A549 (cell line): ENCODE measurements at regions not wholly inside any gene's neighbourhood (a gene's known extent, or its start where the extent isn't known, plus 50 kb on each side); places are given as distances from the start of the nearest gene placed in this dataset.

Source experiments
- CBX2 ChIP-seq: fragments of 200-600 bp; sonication (generic); IDR thresholded peaks from 2 replicates; pipeline ENCODE4 v1.6.1; 2016; ENCODE audit warnings: low read depth, mild to moderate bottlenecking, borderline replicate concordance
- CBX8 ChIP-seq: fragments of 200-600 bp; sonication (generic); IDR thresholded peaks from 2 replicates; pipeline ENCODE4 v1.6.1; 2016
- CTCF ChIP-seq: fragments of >200 bp; sonication (Bioruptor Twin); formaldehyde crosslinking; IDR thresholded peaks from 3 replicates; pipeline ENCODE4 v1.5.1; 2016
- E2F6 ChIP-seq: IDR thresholded peaks from 2 replicates; pipeline ENCODE4 v1.6.1; 2012; ENCODE audit warnings: low read depth, borderline replicate concordance
- EP300 ChIP-seq, 2 experiments: fragments of >200 bp; sonication (Bioruptor Twin); formaldehyde crosslinking; IDR thresholded peaks; 2 replicates in 1 of 2; 3 replicates in 1 of 2; pipeline ENCODE4 v1.6.1; 2016 to 2017
- HEYL ChIP-seq: fragments of 250-450 bp; sonication (Bioruptor Pico); IDR thresholded peaks from 2 replicates; pipeline ENCODE4 v1.8.0; 2021; ENCODE audit warnings: mild to moderate bottlenecking, moderate library complexity
- HOXA7 ChIP-seq: fragments of 250-450 bp; sonication (Bioruptor Pico); IDR thresholded peaks from 2 replicates; pipeline ENCODE4 v1.5.0; 2020; ENCODE audit warnings: mild to moderate bottlenecking, moderate library complexity
- HOXB13 ChIP-seq: fragments of 250-450 bp; sonication (Bioruptor Pico); IDR thresholded peaks from 2 replicates; pipeline ENCODE4 v1.5.0; 2020; ENCODE audit warnings: low read depth, mild to moderate bottlenecking, moderate library complexity
- RAD21 ChIP-seq, 2 experiments: fragments of >200 bp in 1 of 2; sonication (Bioruptor Twin) in 1 of 2; formaldehyde crosslinking in 1 of 2; IDR thresholded peaks in 1 of 2; conservative IDR thresholded peaks in 1 of 2; 2 replicates in 1 of 2; 3 replicates in 1 of 2; pipeline ENCODE4 v1.6.1; 2012 to 2018; ENCODE audit warnings: inconsistent platforms in 1 of 2
- RFX5 ChIP-seq: fragments of 450-650 bp; IDR thresholded peaks from 2 replicates; pipeline ENCODE4 v1.7.1; 2014; ENCODE audit warnings: antibody characterized with exemption, mild to moderate bottlenecking, moderate library complexity
- SMC3 ChIP-seq: fragments of >200 bp; sonication (Bioruptor Twin); formaldehyde crosslinking; IDR thresholded peaks from 3 replicates; pipeline ENCODE4 v1.6.1; 2018; ENCODE audit warnings: inconsistent platforms
- USF2 ChIP-seq: fragments of 450-650 bp; IDR thresholded peaks from 2 replicates; pipeline ENCODE4 v1.6.1; 2014; ENCODE audit warnings: antibody characterized with exemption
- TF ChIP-seq, protein P1 (sequence below): fragments of 250-450 bp; sonication (Bioruptor Pico); IDR thresholded peaks from 2 replicates; pipeline ENCODE4 v1.5.0; 2020; ENCODE audit warnings: low read depth, mild to moderate bottlenecking, moderate library complexity

DNA sequence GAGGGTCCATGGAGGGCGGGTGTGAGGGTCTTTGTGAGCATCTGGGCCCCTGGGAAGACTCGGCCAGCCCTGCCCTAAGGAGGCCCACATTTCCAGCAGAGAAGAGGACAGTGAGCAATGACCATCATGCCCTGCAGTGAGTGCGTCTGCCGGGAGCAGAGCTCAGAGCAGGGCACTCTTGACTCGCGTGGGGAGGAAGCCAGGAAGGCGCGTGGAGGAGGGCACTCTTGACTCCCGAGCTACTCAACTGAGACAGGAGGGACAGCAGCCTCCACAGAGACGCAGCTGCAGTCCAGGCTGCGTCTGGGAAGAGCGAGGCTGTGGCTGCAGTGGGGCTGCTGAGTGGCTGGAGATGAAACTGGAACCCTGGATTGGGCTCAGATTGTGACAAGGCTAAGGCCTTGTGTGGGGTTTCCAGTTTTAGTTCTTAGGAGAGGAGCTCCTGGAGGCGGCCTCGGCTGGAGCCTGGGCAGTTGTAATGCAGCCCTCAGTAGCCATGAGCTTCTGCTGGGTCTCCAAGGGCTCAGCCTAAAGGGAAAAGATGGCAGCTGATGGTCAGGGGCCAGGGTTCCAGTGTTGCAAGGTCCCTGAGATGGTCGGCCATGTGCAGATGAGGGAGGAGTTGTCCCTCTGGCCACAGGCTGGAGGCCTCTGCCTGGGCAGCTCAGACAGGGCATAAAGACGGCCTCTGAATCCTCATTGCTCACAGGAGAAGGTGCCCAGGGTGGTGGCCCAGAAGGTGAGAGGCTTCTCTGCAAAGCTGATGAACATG is 264.7 kb upstream of the B3GAT1 start:
- TF ChIP-seq CTCF (no peak), HOXA7 (CRISPR knock-in tag) (no peak), USF2 (no peak), CBX8 (no peak), CBX2 (no peak), HOXB13 (CRISPR knock-in tag) (no peak), HEYL (no peak), RAD21 (conservative IDR thresholded peaks at IDR 0.05 in 1 of 2, IDR thresholded peaks at IDR 0.05 in 1 of 2) (no peak), SMC3 (no peak), RFX5 (no peak), EP300 (IDR thresholded peaks at IDR 0.05) (no peak), E2F6 (no peak)
- TF ChIP-seq, protein P1, sequence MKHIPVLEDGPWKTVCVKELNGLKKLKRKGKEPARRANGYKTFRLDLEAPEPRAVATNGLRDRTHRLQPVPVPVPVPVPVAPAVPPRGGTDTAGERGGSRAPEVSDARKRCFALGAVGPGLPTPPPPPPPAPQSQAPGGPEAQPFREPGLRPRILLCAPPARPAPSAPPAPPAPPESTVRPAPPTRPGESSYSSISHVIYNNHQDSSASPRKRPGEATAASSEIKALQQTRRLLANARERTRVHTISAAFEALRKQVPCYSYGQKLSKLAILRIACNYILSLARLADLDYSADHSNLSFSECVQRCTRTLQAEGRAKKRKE (CRISPR knock-in tag) = no peak
